Left lobe of liver (tissue), 2 donors: ENCODE measurements at regions not wholly inside any gene's neighbourhood (a gene's known extent, or its start where the extent isn't known, plus 50 kb on each side); places are given as distances from the start of the nearest gene placed in this dataset.
"Not testable (repeated sequence)": the region's sequence is repeated elsewhere in the genome, so short reads cannot be mapped to it uniquely, and the experiment has no call there.

Experiments
- ATAC-seq: fragments of 200-7000 bp; cut with Tn5 transposase; one replicate; pipeline ENCODE4 v1.9.1; 2020; ENCODE audit warnings: mild to moderate bottlenecking, moderate library complexity
- DNase-seq: peaks from one replicate; pipeline ENCODE4 v3.0.0-alpha.2; 2020; ENCODE audit warnings: low spot score
- donor health status: DM: no; HTN: no; CAD: no; lungs with moderate emphysema.
- donor health status: DM: no; HTN: yes; CAD: no.

DNA sequence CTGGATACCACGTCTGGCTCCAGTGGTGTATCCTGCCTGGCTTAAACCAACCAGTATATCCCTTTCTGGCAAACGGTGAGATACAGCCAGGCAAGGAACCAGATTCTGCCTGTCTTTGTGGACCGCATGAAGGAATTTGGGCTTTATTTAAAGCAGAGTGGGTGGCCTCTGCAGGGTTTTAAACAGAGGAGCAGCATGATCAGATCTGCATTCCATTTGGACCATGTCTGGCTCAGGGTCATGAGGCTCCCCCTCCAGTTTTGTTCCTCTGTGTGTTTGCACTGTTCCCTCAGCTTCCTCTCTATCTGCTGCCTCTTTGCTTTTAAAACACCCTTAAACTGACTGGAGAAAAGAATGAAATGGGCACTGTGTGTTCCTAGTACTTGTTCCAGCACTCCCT lies 195.0 kb downstream of the GIPC2 start:
- DNase-seq (no peak), ATAC-seq (no peak)

DNA sequence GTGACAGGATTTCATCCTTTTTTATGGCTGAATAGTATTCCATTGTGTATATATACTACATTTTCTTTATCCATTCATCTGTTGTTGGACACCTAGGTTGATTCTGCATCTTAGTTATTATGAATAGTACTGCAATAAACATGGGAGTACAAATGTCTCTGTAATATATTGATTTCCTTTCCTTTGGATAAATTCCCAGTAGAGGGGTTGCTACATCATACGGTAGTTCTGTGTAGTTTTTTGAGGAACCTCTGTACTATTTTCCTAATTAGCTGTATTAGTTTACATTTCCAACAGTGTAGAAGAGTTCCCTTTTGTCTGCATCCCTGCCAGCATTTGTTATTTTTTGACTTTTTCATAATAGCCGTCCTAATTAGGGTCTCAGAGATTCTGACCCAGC lies 201.3 kb downstream of the GIPC2 start:
- ATAC-seq (peak; percentile 70), DNase-seq (no peak)

DNA sequence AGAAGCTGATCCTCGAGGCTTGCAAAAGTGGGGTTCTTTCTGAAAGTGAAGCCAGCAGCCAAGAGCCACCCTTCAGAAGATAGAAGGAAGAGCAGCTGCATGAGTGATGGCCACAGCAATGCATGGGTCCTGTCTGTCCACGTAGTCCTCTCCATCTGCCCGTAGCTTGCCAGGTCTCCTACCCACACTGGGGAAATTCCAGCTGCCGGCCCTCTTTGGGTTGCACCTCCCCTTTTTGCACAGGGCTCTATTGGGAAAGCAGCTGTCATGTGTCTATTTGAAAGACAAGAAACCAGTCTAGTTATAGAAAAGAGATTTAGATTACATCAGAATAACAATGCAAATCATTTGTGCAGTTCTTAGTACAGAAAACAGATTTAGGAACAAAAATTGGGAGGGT lies 204.4 kb downstream of the GIPC2 start:
- ATAC-seq (no peak), DNase-seq (no peak)

DNA sequence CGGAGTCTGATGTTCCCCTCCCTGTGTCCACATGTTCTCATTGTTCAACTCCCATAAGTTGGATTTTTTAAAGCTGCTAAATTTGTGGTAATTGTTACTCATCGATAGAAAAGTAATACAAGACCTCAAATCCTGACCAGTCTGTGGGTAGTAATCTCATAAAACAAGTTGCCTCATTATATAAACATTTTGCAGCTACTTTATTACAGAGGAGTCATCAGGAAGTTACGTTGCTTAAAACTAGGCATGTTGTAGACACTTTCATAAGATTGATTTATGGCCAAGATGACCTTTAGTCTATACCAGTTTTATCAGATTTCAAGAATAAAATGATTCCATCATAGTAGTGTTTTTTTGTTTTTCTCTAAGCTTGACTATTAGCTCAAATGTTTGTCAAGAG lies 208.8 kb downstream of the GIPC2 start:
- ATAC-seq (no peak), DNase-seq (no peak)

DNA sequence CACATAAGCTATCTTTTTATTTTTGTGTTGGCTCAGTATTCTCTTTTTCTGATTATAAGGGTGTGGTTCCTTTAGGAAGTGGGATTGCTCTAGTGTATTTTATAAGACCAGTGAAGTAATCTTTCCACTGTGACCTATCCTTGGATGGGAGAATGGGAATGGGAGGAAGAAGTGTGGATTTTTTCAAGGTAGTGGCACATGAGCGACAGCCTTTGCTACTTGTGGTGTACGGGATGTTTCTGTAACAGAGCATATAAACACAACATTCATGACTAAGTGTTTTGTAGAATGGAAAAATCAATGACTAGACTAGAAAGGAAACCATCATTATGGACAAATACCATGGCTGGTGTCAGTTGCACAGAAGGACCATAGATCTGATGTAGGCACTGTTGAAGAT lies 209.6 kb downstream of the GIPC2 start:
- DNase-seq: no peak
- no peak for ATAC-seq

DNA sequence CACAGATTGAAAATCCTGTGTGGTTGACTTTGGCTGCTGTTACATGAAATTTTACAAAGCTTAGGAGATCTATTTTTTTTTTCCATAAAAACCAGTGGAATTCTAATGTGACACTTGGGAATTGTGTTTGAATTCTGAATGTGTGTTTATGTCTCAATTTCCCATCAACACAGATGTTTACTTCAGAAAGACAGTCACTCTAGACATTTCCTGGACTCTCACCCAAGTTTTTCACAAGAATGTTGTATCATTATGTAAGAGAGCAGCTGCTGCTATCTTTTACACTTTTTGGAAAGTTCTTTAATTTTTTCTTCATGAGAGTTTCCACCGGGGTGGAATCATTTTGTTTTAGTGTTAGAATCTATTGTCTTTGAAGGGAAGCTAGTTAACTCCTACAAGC lies 210.1 kb downstream of the GIPC2 start:
- no peak for DNase-seq
- ATAC-seq: no peak

DNA sequence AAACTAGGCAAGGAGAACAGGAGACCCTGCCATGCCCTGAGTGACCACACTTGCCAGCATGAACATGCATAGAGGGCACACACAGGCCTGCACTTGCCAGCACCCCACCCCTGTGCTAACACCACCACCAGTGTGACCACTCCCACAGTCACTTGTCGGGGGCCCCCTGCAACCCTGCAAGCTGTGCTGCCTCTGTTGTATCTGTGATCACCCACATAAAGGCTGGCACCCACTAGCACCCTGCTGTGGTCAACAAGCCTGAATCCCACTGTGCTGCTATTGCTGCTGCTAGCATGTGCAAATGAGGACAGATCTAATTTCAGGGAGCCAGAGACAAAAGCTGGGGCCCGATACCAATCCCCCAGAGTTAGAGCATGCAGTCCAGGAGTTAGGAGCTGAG lies 217.7 kb downstream of the GIPC2 start:
- DNase-seq: no peak
- no peak for ATAC-seq

DNA sequence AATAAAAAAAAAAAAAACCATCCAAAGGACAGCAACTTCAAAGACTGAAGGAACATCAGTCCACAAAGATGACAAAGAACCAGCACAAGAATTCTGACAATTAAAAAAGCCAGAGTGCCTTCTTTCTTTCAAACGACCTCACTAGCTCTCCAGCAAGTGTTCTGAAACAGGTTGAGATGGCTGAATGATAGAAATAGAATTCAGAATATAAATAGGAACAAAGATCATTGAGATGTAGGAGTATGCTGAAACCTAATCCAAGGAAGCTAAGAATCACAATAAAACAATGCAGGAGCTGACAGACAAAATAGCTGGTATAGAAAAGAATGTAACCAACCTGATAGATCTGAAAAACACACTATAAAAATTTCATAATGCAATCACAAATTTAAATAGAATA lies 218.2 kb downstream of the GIPC2 start:
- DNase-seq (no peak), ATAC-seq (no peak)

DNA sequence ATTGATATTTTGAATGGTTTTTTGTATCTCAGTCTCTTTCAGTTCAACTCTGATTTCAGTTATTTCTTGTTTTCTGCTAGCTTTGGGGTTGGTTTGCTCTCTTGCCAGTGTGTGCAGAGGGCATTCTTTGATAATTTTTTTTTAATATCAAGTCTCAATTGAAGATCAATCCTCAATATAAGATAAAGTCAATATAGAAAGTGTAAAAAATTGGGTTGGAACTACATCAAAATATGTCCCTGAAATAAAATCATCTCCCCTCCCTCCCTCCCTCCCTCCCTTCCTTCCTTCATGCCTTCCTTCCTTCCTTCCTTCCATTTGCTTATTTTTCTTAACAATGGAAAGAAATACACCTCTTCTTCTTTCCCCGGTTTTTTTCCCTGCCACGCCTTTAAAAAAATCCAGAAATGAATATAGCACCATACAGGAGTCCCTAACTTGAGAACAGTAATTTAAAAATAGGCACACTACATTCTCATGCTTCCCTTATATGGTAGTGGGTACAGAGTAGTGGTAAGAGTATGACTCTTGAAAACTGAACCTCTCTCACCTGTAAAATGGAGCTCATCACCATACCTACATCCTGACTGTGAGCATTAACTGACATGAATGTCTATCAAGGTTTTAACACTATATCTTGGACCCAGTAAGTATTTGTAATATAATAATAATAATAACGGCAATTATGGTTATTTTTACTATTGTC lies 221.9 kb downstream of the GIPC2 start:
- no peak for ATAC-seq
- no peak for DNase-seq

DNA sequence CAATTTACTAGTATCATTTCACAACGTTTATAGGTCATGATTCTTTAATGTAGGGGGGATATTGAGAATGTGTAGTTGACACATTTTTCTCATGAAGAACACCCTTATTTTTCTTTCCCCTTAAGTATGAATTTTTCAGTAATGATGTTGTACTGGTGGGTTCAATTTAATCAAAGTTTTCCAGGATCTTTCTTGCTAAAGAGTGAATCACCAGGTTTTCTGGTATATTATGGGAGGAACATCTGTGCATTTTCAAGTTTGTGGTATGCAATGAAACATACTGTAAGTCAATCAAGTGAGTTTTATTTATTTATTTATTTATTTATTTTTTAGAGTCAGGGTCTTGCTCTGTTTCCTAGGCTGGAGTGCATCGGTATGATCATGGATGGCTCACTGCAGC lies 221.2 kb upstream of the PTGFR start:
- no peak for ATAC-seq
- no peak for DNase-seq

DNA sequence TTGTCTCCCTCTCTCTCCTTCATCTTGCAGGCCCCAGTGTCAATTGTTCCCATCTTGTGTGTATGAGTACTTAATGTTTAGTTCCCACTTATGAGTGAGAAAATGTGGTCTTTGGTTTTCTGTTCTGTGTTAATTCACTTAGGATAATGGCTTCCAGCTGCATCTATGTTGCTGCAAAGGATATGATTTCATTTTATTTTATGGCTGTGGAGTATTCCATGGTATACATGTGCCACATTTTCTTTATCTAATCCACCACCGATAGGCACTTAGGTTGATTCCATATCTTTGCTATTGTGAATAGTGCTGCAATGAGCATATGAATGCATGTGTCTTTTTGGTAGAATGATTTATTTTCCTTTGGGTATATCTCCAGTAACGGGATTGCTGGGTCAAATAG lies 219.4 kb upstream of the PTGFR start:
- not testable (repeated sequence) for ATAC-seq, DNase-seq

DNA sequence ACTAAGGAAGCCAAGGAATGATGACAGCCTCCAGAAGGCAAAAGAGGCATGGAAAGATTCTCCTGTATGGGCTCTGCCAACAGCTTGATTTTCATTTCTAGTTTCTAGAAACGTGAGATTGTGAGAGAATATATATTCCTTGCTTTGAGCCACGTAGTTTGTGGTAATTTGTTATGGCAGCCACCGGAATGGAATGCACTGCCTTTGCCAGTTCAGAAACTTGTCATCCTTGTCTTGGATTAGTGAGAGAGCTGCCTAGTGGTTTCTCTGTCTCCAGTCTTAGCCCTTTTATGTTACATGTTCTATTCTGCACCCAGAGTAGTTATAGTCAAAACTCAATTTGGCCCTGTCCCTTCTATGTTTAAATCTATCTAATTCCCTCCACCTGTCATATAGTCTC lies 216.0 kb upstream of the PTGFR start:
- no peak for ATAC-seq
- DNase-seq: no peak

DNA sequence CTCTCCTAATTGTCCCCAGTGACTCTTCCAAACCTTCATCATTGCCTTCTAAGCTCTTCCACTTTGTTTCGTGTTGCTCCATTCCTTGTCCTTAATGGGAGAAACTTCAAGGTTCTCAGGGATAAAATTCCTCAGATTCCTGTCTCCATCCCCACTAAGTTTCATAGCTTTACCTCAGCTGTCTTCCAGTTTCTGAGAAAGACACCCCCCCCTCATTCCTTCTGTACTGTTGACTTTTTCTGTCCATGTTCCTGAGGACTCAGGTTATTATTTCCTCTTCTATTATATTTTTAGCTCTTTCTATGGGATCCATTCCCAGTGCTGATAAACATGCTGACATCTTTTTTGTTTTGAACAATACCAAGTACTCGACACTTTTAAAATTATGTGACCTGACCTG lies 215.3 kb upstream of the PTGFR start:
- DNase-seq (no peak), ATAC-seq (no peak)

DNA sequence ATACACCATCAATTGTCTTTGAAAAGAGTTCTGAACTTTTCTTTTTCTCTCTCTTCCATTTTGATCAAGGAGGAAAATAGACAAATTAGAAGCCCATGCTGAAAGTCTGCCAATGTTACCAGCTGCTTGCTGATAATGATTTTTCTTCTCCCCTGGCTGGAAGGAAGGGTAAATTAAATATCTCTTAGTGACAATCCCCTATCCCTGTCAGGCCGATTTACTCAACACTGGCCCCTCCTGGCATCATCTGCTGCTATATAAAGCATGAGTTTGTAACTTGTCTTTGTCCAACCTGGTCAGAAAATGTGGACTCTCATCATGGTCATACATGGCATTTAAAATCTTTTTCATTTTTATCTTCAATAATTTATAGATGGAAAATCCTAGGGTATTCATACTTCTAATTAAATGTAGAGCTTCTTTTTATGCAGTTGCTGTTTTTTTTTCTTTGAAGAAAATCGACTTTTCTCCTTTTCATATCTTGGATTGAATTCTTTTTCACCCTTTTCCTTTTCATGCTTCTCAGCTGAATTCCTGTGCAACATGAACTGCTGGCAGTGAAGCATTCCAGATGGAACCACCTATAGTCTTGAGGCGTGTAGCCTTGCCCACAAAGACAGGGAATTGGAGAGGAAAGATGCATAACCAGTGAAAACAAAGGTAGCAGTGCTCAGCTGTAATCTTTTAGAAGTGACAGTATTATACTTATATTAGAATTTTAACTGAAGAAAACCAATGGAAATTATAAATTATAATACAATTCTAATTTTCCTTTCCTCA lies 214.7 kb upstream of the PTGFR start:
- no peak for DNase-seq
- no peak for ATAC-seq

DNA sequence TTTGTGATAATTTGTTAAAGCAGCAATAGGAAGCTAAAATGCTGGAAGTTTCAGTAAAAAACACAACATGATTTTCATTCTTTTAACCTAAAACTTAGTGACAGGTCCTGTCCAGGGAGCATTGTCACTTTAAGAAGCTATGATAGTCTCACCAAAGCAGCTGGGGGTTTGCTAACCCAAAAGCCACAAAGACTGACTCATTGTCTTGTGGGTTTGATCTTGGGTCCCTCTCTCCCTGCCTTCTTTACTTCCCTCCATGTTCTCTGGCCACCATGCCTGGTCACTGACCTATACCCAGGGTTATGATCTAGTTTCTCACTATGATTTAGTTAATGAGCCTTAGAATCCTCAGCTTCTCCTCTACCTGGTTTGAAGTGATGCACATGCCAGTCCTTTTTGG lies 213.5 kb upstream of the PTGFR start:
- no peak for ATAC-seq

DNA sequence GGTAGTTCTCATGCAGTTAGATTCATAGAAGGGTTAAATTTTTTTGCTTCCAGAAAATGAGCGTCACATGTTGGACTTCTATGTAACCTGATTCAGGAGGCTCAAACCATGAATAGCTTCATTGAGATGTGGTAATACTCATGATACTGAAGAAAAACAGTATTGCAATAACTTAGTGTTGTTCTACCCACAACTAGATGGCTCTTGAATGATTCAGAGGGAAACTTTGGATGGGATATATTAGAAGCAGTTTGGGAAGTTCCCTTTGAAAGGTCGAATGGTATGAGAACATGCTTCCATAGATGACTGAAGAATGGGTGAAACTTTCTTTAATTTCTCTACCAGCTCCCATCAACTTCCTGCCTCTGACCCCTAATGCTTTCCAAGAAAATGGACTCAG lies 211.7 kb upstream of the PTGFR start:
- no peak for ATAC-seq
- DNase-seq: no peak

More for the DNA sequence above, 213.5 kb upstream of the PTGFR start:
- DNase-seq: no peak

DNA sequence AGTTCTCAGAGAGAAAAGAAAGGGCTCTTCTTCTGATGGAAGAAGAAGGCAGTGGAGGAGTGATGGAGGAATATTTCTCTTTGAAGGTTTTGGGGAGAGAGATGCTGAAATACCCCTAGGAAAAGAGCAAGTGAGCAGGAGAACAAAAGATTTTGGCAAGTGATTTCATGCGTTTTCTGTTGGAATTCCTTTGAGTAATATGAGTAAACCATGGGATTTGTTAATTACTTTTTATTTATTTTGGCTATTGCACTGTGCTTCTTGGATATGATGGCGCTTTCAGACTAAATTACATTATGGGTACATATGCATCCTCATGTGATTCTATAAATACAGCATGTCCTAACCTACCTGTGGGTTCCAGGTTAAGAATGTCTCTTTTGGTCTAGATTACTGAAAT lies 210.1 kb upstream of the PTGFR start:
- no peak for ATAC-seq
- DNase-seq: no peak

DNA sequence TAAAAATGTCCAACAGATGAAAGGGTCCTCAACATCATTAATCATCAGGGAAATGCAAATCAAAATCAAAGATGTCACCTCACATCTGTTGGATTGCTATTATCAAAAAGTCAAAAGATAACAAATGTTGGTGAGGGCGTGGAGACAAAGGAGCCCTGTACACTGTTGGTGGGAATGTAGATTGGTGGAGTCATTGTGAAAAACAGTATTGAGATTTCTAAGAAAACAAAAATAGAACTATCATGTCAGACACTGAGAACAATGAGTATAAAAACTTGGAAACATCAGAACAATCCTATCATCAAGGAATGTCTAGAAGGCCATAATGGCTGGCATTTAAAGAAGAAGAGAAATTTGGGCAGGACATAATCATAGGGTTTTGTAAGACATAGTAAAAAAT lies 209.2 kb upstream of the PTGFR start:
- ATAC-seq (no peak), DNase-seq (no peak)

DNA sequence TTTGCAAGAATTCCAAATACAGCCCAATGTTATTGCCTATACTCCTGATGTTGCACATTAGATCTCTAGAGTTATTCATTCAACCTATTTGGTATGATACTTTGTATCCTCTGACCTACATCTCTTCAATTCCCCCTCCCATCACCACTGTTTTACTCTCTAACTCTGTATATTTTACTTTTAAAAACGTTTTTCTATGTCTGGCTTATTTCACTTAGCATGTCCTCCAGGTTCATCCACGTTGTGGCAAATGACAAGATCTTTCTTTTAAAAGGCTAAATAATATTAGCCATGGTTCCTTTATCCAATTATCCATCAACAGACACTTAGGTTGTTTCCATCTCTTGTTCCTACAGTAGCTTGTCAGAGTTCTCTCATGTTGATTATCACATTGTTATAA lies 207.1 kb upstream of the PTGFR start:
- DNase-seq (no peak), ATAC-seq (no peak)

DNA sequence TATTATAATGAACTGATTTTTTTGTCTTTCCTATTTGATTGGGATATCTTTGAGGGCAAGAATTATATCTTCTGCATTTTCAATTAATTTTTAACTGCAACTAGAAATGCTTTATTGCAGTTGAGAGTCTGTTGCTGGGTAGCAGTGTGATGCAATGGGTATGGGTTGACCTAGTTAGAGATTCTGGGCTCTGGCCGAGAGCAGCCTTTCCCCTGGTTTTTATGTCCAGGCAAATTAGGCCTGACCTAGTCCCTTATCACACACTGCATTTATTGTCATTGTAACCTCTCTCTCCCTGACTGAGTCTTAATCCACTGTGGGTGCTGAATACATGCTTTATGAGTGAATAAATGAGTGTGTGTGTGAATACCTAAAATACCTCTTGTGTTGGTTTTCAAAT lies 206.4 kb upstream of the PTGFR start:
- peak; percentile 99 for ATAC-seq
- peak; percentile 77 for DNase-seq

DNA sequence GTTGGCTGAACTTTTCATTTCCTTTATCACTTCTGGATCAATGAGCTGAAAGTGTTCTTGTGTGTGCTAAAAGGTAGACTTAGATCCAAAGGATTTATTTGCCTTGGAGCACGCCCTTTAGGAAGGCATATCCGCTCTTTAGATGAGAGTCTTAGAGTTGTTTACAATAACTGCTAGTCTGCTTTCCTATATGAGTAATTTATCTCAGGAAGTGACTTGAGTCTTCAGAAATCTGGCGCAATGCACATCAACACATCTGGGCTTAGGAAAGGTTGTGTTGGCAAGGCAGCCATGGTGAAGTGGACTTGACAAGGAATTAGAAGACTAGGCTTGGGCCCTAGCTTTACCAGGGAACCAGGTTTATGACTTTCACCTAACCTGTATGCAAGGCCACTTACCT lies 204.1 kb upstream of the PTGFR start:
- ATAC-seq (no peak), DNase-seq (no peak)

DNA sequence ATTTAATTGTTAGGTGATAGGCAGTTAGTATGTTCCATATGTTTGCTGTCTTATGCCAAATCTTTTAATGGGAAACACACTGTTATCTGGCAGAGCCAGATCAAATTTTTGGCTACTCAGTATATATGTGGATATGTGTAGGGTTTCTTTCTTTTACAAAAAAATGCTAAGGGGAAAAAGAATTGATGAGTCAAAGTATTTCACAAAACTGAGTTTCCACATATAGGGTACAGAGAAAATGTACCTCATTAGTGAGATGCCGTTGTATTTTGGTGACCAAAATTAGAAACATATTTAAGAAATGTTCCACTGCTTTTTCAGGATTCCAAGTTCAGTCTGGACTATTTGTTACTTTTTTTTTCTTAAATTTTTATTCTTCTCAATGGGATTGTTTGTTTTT lies 201.2 kb upstream of the PTGFR start:
- ATAC-seq (no peak), DNase-seq (no peak)

DNA sequence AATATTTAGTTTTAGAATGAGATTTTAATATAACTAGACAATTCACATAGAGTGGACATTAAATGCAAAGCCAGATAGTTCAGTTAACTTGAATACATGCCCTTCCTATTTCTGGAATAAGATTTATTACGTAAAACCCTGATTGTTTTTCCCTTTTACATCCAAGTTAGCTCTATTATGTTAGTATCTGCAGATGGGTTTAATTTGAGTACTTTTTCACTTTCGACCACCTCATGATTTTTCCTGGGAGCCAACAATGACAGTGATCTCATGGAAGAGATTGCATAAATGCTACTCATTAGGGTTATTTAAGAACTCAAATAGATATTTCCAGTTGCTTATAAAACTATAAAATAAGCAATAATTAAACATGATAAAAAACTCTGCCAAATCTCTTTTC lies 199.4 kb upstream of the PTGFR start:
- DNase-seq: no peak
- ATAC-seq: no peak
